HG03064 (cell line): ENCODE measurements at regions not wholly inside any gene's neighbourhood (a gene's known extent, or its start where the extent isn't known, plus 50 kb on each side); places are given as distances from the start of the nearest gene placed in this dataset.

Experiments used
- ATAC-seq: cut with Tn5 transposase; IDR thresholded peaks from one replicate; pipeline ENCODE4 v1.9.1; 2021; ENCODE audit warnings: low read depth; ENCODE audit not compliant: unreplicated experiment

- no peak for ATAC-seq
Observed at GRCh38 chr11:87444993-87445392, 407.3 kb downstream of the TMEM135 start.

GRCh38 chr11:87443707-87444106 is 406.0 kb downstream of the TMEM135 start:
- no peak for ATAC-seq

GRCh38 chr11:87440076-87440770 is 402.5 kb downstream of the TMEM135 start:
- ATAC-seq, result no peak

GRCh38 chr11:87438416-87438815 is 400.7 kb downstream of the TMEM135 start:
- ATAC-seq, result no peak

- ATAC-seq, result no peak
Observed at GRCh38 chr11:87437844-87438223, 400.1 kb downstream of the TMEM135 start.

- no peak for ATAC-seq
Observed at GRCh38 chr11:87437133-87437843, 399.6 kb downstream of the TMEM135 start.

GRCh38 chr11:87432022-87432421 is 394.3 kb downstream of the TMEM135 start:
- ATAC-seq, result no peak

GRCh38 chr11:87431392-87431791 is 393.7 kb downstream of the TMEM135 start:
- no peak for ATAC-seq

GRCh38 chr11:87430821-87431220 is 393.1 kb downstream of the TMEM135 start:
- no peak for ATAC-seq

- no peak for ATAC-seq
Observed at GRCh38 chr11:87429996-87430395, 392.3 kb downstream of the TMEM135 start.

- no peak for ATAC-seq
Observed at GRCh38 chr11:87428266-87428665, 390.5 kb downstream of the TMEM135 start.

- no peak for ATAC-seq
Observed at GRCh38 chr11:87425943-87426342, 388.2 kb downstream of the TMEM135 start.

- no peak for ATAC-seq
Observed at GRCh38 chr11:87425391-87425790, 387.7 kb downstream of the TMEM135 start.

GRCh38 chr11:87423161-87423560 is 385.4 kb downstream of the TMEM135 start:
- no peak for ATAC-seq

GRCh38 chr11:87422566-87422965 is 384.8 kb downstream of the TMEM135 start:
- ATAC-seq, result no peak

- ATAC-seq, result peak; percentile 77
Observed at GRCh38 chr11:87421422-87421821, 383.7 kb downstream of the TMEM135 start.

GRCh38 chr11:87417951-87418350 is 380.2 kb downstream of the TMEM135 start:
- ATAC-seq, result no peak

- no peak for ATAC-seq
Observed at GRCh38 chr11:87405843-87406242, 368.1 kb downstream of the TMEM135 start.

- no peak for ATAC-seq
Observed at GRCh38 chr11:87405356-87405755, 367.6 kb downstream of the TMEM135 start.

- ATAC-seq, result no peak
Observed at GRCh38 chr11:87401653-87402052, 363.9 kb downstream of the TMEM135 start.

- no peak for ATAC-seq
Observed at GRCh38 chr11:87399341-87399740, 361.6 kb downstream of the TMEM135 start.

- no peak for ATAC-seq
Observed at GRCh38 chr11:87398931-87399330, 361.2 kb downstream of the TMEM135 start.
